GM19239 (cell line): ENCODE measurements at regions not wholly inside any gene's neighbourhood (a gene's known extent, or its start where the extent isn't known, plus 50 kb on each side); places are given as distances from the start of the nearest gene placed in this dataset.

Experiments used
- DNase-seq: peaks from one replicate; pipeline ENCODE4 v3.0.0; 2011; ENCODE audit warnings: low spot score; ENCODE audit not compliant: insufficient read length
- FAIRE-seq: peaks from 2 replicates; lab custom pipeline; 2011; peaks lifted over from hg19 to GRCh38; lab: Jason Lieb, UNC

DNA sequence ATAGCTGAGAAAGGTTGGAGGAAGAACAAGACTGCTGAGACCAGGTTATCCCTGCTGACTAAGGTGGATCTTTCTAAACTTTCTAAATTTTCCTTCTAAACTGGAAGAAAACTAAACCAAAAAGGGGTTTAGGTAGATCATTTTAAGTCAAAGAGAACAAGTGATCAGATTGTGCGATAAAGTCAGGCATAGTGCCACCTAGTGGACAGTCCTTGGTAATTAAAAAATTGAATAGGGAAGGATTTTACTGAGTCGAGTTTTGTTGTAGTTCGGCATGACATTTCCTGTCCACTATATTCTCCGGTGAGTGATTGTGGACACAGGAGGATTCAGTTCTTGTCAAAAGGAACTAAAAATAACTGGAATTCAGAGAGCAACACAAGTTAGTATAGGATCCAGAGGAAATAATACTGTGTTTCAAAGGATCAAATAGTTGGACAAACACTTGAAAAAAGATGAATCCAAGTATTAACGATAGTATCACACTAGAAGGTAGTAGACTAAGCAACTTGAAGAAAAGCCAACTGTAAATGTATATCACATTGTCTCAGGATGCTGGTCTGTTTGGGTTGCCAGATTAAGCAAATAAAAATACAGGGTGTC, 1236.4 kb downstream of the FAM181B start:
- peak; percentile 1 for DNase-seq
- peak; percentile 21 for FAIRE-seq

DNA sequence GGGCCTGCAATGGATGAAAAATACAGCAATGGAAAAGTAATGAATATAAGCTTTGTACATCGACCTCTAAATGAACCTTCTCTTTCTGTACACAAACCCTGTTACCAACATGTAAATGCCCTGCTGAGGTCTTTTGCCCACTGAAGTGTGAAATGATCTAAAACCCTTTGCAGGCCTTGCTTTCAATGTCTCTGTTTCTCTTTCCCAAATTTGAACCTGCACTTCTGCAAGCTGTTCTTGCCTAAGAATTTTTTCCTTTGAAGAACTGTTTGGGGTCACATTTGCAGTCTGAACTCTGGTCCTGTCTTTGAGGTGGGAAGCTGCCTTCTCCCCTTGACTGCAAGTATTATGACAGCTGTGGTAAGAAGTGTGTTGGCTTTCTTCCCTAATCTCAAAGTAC, 1237.1 kb downstream of the FAM181B start:
- no peak for DNase-seq
- no peak for FAIRE-seq

DNA sequence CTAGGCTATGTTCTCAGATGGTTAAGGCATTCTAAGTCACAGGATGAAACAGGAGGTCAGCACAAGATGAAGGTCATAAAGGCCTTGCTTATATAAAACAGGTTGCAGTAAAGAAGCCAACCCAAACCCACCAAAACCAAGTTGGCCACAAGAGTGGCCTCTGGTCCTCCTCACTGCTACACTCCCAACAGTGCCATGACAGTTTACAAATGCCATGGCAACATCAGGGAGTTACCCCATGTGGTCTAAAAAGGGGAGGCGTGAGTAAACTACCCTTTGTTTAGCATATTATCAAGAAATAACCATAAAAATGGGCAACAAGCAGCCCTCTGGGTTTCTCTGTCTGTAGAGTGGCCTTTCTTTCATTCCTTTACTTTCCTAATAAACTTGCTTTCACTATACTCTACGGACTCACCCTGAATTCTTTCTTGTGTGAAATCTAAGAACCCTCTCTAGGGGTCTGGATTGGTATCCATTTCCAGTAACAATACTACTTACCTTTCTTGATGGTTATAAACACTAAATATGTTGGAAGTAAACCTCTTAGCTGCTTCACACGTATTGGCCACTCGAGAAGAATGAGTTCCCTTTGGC, 1237.9 kb downstream of the FAM181B start:
- no peak for DNase-seq
- FAIRE-seq: peak; percentile 42

DNA sequence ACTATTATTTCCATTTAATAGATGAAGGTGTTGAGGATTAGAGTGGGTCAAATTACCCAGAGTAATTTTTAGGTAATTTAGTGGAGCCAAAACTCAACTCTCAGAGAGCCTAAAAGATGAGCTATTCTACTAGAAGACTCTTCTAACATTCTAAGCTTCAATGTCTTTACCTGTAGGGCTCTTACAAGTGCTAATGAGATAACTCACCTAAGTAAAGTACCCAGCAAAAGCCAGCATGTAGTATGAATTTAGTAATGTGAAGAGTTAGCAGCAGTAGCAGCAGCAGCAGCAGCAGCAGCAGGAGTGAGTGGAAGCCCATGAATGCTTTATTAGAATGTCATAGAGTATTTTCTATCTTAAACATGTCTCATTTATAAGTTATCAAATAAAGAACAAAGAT, 1239.2 kb downstream of the FAM181B start:
- no peak for DNase-seq
- no peak for FAIRE-seq

DNA sequence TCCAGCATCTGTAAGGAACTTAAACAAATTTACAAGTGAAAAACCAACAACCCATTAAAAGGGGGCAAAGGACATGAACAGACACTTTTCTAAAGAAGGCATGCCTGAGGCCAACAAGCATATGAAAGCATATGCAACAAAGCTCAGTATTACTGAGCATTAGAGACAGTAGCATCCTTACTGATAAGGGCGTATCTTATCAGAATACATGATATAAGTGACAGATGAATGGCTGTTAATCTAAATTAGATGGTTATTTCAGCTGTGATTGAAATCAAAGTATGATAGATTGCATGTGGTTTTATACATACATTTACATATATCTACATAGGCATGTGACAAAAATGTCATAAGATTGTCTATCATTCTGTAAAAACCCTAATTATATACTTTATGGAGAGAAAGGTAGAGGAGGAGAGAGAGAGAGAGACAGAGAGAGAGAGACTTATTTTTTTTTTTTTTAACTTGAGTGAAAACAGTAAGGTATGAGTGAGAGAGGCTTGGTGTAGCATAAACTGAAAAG, 1240.7 kb downstream of the FAM181B start:
- DNase-seq: no peak
- FAIRE-seq: no peak

DNA sequence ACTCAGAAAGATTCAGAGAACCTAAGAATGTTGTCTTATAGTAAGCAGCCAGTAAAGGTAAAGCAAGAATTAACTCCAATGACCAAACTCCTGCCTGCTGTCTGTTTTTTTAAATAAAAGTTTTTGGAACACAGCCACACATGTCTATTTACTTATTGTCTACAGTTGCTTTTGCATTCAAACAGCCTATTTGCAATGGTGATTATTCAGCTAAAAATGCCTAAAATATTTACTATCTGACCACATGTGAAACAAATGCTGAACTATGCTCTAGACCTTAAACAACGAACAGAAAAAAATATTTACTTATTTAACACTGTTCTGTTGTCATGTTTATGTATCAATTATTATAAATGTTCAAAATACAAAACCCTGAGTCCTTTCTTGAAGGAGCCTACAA, 1246.6 kb downstream of the FAM181B start:
- no peak for FAIRE-seq
- DNase-seq: no peak

DNA sequence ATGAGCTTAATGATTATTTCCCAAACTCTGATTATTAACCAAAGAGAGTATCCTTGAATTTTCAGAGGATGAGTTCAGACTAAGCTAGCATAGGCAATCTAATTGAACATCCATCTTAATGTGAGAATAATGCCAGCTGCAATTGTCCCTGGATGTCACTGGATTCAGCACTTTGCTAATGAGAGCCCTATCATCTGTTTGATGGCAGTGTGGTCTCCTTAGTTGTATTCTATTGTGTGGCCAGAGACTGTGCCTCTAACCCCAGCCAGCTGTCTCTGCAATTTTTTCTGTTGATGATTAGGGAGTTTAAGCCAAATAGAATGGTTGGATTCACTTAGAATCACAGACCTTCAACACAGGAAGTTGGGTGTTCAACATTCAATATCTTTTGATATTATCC, 1249.5 kb downstream of the FAM181B start:
- FAIRE-seq (no peak), DNase-seq (no peak)

DNA sequence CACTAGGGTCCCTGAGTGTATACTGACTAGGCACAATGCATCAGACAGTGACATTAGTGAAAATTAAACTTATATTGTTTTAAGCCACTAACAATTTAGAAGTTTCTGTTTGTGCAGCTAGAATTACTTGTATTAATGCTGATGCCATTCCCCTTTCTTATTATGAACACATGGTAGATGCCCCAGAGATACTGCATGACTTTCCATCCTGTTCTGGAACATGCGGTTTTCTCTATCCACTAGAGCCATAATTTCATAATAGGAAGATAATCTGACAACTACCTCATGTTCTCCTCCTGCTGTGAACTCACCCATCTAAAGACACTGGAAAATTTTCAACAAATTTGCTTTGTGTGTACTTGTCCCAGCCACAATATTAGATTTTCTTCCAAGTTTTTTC, 1256.4 kb downstream of the FAM181B start:
- DNase-seq (no peak), FAIRE-seq (no peak)

DNA sequence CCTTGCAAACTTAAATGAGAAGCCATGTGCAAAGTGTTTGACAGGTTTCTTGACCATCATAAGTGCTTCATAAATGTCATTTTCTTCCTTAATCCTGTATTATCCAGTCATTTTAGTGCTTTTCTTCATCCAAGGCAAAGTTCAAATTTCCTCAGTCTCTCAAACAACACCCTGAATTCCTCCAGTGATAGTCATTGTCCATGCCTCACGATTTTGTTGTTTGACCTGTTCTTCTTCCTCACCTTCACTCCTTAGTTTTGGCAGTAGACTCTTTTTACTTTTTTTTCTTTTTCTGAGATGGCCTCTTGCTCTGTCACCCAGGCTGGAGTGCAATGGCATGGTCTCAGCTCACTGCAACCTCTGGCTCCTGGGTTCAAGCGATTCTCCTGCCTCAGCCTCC, 1257.3 kb downstream of the FAM181B start:
- FAIRE-seq (no peak), DNase-seq (no peak)

DNA sequence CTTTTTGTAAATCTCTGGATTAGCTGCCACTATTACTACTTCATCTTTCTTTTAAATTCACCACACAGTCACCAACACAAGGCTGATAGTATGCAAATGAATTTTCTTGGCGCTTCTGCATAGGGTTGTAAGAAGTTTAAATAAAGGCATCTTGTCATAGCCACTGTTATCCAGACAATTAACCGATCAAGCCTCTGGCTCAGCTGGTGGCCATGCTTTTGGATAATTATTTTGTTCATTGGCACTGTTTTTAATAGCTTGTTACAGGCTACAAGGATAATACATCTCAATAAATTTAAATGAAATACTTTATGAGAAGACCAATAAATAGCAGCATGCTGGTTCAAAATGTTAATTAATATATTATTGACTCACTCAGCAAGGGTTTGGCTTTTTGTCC, 1261.0 kb downstream of the FAM181B start:
- DNase-seq: no peak
- FAIRE-seq: no peak

DNA sequence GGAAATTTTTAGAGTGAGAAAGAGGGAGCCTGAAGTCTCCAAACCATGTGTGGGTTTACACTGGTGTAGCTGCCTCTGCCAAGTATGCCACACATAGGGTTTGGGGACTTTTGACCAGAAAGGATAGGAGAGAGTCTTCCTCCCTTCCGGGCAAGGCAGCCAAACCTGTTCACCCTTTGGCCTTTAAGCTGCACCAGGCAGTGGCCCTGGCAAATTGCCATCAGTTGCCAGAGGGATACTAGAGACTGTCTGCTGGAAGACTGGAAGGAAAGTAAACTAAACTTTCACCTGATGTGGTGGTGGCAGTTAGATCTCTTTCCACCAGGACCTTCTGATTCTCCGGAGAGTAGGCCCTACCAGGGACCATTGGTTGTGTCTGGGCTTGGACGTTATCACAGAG, 1263.2 kb downstream of the FAM181B start:
- DNase-seq (no peak), FAIRE-seq (no peak)

DNA sequence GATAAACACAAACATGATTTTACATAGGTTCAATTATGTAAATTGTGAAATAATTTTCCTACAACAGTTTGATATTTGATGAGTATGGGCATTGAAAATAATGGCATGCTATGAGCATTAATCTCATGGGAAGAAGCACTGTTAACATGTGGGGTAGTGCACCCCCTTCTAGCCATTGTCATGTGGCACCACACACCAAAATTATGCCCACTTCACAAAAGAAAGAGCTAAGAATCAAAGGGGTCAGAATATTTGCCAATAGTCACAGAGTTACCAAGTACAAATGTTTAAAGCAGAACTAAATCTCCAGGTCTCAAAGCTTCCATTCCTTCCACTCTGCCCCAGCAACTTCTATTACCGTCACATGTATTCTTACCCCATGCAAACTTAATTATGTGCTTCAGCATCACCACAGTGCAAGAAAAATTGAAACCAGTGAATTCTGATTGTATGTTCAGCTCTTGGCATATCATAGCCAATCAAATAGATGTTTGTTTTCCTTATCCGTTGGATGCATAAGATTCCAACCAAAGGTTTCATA, 1273.8 kb downstream of the FAM181B start:
- DNase-seq: no peak
- FAIRE-seq: no peak

DNA sequence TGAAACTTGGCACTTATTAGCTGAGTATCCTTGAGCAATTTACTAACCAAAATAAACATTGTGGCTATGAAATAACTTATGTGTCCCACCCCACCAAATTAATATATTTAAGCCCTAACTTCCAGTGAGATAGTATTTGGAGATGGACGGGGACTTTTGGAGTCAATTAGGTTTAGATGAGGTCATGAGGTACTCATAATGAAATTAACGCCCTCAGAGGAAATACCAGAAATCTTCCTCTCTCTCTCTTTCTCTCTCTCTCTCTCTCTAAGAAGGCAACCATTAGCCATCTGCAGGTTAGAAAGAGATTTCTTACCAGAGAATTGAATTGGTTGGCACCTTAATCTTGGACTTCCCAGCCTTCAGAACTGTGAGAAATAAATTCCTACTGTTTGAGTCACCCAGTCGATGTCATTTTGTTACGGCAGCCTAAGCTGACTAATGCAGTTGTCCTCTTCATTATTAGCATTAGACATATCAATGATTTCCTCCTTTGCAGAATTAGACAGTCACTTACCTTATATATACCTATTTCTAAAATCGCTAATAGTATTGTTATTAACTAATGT, 1284.0 kb downstream of the FAM181B start:
- FAIRE-seq (no peak), DNase-seq (no peak)

DNA sequence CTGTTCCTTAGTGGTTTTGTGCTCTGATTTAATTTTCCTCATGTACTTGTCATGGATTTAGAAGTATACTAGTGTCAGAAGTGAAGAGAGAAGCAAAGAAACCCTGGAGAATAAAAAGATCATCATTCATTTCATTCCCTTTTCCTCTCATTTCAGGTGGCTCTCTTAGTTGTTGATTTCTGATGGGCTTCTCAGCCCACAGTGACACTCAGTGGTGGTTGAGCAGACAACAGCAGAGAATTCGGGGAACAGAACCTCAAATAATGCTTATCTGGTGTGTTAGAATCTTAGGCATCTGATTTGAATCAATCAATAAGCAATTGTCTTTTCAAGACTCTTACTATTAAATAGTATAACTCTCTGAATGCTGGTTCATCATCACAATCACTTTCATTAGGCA, 1289.4 kb downstream of the FAM181B start:
- DNase-seq: no peak
- FAIRE-seq: no peak

DNA sequence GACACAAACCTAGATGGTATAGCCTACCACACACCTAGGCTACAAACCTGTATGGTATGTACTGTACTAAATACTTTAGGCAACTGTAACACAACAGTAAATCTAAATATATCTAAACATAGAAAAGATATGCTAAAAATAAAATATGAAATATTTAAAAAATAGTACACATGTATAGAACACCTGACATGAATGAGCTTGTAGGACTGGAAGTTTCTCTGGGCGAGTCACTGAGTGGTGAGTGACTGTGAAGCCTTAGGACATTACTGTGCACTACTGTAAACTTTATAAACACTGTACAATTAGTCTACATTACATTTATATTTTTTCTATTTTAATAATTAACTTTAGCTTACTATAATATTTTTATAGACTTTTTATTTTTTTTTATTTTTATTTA, 1301.3 kb downstream of the FAM181B start:
- no peak for FAIRE-seq
- no peak for DNase-seq

DNA sequence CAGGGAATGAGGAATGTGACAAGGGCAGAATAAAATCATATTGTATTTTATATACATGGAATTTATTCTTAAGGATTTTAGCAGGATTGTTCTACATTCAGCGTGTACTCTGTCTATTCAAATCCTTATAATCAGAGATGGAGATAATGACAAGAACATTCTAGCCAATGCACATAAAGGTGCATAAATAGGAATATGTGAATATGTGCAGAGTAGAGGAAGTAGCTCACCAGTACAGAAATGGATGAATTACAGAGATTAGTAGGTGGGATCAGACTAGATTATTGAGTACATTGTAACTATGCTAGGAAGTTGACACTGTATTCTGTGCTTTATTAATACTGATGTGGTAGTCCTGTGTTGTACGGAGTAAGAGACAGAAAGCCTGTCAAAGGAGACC, 1308.8 kb downstream of the FAM181B start:
- no peak for FAIRE-seq
- no peak for DNase-seq

DNA sequence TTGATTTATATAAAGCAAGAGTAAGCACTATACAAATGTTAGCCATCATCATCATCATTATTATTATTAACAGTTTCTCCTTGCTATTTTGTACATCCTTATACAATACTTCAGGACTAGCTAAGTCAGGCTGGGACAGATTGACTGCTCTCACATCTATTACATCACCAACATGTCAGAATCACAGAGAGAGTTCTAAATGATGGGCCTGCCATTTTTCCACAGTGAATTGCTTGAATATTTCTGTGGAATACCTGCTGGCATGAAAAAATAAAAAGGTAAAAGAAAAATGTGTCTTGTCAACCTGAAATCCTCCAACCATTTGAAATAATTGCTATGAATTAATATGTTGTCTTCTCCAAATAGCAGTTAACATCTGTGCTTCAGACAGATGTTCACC, 1311.3 kb downstream of the FAM181B start:
- no peak for DNase-seq
- no peak for FAIRE-seq

DNA sequence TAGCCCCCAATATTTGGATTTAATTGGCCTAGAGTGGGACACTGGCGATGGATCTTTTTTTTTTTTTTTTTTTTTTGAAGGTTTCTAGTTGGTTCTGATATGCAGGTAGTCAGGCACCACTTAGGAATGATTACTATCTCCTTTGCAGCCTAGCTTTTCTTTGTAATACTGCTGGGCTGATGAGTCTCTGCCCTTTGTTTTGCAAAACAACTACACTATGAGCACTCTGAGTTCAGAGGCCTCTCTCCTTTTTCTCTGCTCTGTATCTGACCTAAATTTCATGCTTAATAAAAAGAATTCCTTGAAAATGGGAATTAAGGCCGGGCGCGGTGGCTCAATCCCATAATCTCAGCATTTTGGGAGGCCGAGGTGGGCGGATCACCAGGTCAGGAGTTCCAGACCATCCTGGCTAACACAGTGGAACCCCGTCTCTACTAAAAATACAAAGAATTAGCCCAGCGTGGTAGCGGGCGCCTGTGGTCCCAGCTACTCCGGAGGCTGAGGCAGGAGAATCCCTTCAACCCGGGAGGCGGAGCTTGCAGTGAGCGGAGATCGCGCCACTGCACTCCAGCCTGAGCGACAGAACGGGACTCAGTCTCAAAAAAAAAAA, 1312.3 kb downstream of the FAM181B start:
- FAIRE-seq: no peak
- DNase-seq: no peak

DNA sequence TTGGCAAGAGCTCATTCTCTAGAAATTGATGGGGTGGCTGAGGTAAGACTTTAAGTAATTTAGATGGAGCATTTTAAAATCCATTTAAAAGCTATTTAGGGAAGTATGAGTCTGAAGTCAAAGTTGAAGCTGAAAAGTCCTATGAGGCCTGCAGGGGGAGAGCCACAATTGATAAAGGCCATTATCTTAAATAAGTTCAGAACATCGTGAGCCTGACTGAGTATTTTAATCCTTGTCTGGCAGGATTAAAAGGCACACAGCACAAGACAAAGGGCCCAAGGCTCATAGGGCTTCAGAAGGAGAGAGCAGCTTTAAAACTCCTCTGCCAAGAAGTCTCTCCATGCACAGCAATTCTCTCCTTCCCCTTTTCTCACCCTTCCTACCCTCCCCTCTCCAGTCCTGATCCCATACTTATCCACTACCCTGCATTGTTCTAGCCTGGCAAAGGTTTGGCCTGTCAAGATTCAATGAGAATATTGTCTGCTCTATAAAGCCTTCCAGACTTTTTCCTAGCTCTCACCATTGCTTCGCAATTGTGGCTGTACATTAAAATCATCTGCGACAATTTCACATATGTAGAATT, 1312.9 kb downstream of the FAM181B start:
- no peak for FAIRE-seq

DNA sequence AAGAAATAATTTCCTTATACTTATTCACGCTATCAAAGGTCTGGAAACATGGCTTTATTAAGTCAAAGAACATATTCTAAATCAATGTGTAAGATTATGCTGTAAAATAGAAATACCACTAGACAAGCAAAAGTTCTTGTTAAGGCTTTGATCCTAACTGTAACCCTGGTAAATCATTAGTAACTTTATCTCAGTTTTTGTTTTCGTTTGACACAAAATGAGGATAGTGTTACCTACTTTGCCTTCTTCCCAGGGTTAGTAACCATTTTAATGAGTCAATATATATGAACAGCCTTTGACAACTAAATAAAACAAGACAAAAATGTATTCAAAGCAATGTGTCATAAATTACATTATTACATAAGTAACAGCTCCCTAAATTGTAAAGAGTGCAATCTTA, 1336.3 kb downstream of the FAM181B start:
- DNase-seq (no peak), FAIRE-seq (no peak)

More for the DNA sequence above, 1312.9 kb downstream of the FAM181B start:
- no peak for DNase-seq

DNA sequence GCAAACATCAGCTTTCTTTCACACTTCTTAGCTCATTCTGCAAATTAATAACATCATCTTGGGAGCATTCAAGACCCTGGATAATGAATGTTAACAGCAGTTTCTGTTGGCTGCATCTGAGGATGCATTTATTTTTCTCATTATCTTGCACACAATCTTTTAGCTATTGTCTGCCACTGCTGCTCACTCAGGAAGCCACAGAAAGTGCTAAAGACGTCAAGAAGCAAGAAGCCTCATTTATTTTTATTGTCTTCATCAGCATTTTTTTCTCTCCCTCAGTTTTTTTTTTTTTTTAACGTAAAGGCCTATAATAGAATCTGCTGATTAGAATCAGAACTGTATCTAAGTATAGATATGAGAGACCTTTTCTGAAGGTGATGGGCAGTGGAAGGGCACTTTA, 1339.4 kb downstream of the FAM181B start:
- DNase-seq (no peak), FAIRE-seq (no peak)
